Jurkat, Clone E6-1 (cell line): ENCODE measurements at regions not wholly inside any gene's neighbourhood (a gene's known extent, or its start where the extent isn't known, plus 50 kb on each side); places are given as distances from the start of the nearest gene placed in this dataset.

ENCODE experiments used
- DNase-seq: peaks from one replicate; pipeline ENCODE4 v3.0.0-alpha.2; 2011; ENCODE audit warnings: low read depth, low spot score
- H3K4me3 ChIP-seq: 2 replicates; pipeline ENCODE4 v1.5.1; 2011; ENCODE audit warnings: mild to moderate bottlenecking, low read length, control low read depth, moderate library complexity

DNA sequence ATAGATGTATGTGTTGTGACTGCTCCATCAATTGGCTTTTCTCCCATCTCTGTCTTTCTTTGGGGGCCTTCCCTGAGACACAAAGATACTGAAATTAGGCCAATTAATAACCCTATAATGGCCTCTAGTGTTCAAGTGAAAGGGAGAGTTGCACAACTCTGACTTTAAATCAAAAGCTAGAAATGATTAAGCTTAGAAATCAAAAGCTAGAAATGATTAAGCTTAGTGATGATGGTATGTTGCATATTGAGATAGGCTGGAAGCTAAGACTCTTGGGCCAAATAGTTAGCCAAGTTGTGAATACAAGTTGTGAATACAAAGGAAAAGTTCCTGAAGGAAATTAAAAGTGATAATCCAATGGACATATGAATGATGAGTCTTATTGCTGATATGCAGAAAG is 452.9 kb upstream of the AGA start:
- DNase-seq, result no peak
- H3K4me3 ChIP-seq, result no peak overlapping the region

DNA sequence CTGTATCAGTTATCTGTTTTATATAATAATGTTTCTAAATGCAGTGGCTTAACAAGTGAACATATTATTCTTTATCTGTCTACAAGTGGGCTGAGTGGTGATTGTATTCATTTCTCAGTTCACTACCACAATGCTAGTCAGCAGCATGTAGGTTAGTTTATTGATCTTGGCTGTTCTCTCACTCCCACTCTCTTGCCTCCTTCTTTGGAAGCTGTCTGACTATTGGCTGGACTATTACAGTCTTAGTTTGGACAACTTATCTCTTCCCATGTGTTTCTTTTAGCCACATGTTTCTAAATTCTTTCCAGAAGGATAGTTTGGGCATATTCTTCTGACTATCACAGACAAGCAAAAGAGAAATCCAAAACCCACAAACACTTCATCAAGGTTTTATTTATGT is 459.5 kb upstream of the AGA start:
- H3K4me3 ChIP-seq, result no peak overlapping the region
- no peak for DNase-seq

DNA sequence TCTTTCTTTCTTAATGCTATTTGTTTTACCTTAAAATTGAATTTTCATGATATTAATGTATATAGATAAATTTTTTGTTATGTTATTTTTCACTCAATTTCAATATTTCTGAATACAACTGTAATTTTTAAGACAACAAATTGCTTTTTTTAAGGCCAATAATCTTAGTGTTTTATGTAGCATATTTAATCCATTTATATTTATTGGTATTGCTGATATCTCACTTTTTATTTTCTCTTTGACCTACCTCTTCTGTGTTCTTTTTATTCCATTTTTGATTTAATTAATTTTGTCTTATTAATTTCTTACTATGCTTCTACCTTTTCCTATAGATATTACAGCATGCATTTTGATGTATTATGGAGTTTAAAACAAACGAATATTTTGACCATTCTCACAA is 460.1 kb upstream of the AGA start:
- DNase-seq, result no peak
- no peak overlapping the region for H3K4me3 ChIP-seq

DNA sequence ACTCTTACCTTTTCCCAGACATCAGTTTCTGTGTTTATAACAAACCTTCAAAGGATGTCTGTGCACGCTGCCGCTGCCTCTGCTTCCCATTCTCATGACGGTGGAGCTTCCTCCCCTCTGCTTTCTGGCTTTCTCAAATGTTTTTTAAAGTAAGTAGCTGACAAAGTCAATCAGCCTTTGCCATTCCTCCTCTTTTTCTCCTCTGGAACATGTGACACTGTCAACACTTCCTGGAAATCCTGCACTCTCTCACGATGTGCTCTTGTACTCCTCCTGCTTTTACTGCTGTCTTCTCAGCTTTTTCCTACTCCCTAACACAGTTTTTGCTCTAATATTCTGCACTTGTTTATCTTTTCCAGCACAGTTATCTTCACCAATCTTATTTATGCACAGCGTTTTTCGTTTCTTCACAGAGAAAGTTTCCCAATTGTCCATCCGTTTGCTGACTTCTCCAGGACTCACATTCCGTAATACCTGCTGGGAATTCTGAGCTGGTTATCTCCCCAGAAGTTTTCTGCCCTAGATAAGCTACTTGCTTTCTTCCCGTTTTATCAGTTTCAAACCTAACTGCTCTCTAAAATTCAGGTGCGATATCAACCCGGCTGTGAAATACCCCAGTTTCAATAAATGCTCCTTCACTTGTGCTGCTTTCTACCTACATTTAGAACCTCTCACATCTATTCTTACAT is 465.6 kb upstream of the AGA start:
- DNase-seq, result no peak

DNA sequence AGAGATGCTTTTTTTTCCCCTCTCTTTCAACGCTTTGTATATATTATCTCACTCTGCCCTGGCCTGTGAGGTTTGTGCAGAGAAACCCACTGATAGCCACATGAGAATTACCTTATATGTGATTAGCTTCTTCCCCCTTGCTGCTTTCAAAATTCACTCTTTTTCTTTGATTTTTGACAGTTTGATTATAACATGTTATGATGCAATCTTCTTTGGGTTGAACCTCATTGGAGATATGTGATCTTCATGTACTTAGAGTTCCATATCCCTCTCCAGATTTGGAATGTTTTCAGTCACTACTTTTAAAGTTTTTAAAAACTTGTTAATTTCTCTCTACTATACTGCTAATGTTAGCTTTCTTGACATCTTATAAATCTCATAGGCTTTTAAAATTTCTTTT is 479.5 kb upstream of the AGA start:
- DNase-seq, result no peak

More for the DNA sequence above, 465.6 kb upstream of the AGA start:
- H3K4me3 ChIP-seq, result no peak overlapping the region

DNA sequence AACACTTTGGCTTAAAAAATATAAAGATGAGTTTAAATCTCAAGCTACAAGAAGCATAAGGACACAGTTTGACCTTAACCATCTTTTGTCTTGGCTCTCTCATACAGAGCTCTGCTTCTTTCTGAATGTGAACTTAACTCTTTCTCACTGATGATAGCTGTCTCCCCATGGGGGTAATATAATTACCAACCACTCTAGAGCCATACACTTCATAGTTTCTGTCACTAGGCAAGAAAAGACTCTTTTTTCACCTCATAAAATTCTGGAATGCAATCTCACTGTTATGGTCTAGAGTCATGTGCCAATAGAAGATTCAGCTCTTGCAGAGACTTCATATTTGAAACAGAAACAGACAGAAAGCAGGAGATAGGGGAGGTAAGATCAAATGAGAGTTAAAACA is 481.7 kb upstream of the AGA start:
- H3K4me3 ChIP-seq, result no peak overlapping the region
- DNase-seq, result no peak

More for the DNA sequence above, 479.5 kb upstream of the AGA start:
- no peak overlapping the region for H3K4me3 ChIP-seq

DNA sequence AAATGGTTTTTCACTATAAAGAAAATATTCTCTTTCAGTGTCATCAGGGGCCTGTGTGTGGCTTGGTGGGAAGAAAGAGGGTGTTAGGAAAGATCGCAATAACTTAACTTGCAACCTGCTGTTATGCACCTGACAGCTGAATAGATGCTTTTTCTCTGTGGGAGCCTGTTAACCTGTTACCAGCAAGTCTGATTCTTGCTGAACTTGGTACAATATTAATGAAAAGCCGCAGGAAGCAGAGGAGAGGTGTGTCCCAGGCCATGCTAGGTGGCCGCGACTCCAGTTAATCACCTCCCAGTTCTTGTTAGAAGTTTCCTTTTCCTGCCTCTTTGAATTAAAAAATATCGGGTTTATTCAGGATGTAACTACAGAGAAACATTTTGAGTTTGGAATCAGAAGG is 494.8 kb upstream of the AGA start:
- no peak for DNase-seq
- H3K4me3 ChIP-seq, result no peak overlapping the region

DNA sequence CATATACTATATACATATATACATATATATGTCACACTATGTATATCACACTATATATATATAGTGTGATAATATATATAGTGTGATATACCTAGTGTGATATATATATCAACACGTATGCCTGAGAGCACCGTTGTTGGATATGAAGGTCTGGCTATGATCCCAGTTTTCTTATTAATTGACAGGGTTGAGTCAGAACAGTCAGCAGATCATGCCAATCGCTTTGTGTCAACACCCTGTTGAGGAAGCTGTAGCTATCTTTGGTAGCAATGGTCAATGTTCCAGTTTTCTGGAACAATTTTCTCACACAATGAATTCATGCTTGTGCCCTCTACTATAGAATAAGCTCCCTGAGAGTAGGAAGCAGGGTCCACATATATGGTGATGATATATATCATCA is 496.0 kb upstream of the AGA start:
- DNase-seq, result no peak
- no peak overlapping the region for H3K4me3 ChIP-seq

DNA sequence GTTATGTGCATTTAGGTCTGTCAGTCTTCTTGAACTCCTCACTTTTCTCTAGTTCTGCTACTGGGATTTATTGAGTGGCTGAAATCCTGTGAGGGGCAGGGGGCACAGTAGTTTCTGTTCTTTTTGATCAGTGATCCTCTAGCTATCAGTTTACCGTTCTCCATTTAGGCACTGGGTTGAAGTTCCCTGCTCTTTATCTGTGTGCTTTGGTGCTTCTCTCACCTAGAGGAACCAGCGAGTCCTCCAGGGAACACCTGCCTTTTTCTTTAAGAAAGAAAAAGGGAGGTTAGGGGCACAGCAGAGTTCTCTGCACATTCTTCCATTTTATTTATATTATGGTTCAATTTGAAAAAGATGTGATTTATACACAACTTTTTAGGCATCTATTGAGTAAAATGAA is 503.0 kb upstream of the AGA start:
- DNase-seq, result no peak
- no peak overlapping the region for H3K4me3 ChIP-seq

DNA sequence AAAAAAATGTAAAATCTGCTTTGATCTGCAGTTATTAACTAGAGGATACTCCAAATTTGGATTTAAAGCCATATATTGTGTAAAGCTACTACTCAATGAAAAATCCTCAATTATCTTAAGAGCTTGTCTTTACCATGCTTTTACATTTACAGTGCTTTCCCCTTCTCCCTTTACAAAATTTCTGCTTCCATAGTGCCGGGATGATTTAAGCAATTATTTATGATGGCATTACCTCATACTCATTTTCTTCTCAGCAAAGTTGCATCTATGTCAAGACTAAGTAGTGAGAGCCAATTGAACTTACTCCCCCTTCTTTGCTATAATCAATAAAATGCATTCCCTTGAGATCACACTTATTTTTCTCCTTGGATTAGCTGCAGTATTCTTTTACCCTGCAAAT is 505.4 kb upstream of the AGA start:
- no peak for DNase-seq
- no peak overlapping the region for H3K4me3 ChIP-seq

DNA sequence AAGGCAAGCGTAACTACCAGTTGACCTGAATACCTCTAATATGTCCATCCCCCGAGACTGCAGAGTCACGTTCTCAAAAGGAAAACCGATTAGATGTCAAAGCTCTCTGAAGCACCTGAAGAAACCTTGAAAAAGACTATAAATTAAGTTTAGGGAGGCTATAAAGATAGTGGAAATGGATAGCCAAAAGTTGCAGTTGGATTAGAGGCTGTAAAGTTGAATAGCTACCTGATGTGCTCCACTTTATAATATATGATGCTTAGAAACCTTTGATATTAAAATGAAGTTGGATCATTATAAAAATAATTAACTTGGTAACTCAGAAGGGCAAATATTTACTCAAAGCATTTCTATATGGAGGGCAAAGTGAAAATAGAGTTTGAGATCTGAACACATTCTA is 506.6 kb upstream of the AGA start:
- H3K4me3 ChIP-seq, result no peak overlapping the region
- DNase-seq, result no peak

DNA sequence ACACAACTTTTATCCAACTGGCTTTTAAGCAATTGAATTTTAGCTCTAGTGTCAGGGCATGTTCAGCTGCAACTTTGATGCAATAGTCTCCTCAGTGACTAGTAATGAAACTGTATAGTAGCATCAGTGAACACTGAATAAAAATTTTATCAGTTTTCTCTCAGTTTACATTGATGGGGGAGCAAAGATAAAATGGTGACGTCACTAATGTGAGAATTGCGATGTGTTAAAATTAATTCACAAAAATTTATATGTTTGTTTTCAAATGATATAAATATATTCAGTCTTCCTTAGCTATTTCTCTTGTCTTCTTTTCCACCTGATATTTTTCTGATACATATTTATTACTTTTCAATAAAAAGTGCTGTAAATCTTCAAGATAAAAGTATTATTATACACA is 508.8 kb upstream of the AGA start:
- DNase-seq, result no peak
- H3K4me3 ChIP-seq, result no peak overlapping the region

DNA sequence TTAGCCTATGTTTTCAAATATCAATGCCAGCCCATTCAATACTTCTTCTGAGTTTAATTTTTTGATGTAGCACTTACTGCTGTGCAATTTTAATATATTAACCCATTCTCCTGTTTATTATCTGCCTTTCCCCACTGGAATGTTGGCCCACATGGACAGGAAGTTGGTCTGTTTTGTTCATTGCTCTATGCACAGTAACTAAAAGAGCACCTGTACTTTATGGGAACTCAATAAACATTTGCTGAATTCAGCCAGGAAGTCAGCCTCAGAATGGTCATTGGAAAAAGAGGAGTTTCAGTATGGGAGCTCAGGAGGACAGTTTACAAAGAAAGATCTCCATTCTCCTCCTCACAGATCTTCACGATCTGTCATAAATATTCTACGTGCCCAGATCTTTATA is 510.5 kb upstream of the AGA start:
- H3K4me3 ChIP-seq, result no peak overlapping the region
- DNase-seq, result no peak

DNA sequence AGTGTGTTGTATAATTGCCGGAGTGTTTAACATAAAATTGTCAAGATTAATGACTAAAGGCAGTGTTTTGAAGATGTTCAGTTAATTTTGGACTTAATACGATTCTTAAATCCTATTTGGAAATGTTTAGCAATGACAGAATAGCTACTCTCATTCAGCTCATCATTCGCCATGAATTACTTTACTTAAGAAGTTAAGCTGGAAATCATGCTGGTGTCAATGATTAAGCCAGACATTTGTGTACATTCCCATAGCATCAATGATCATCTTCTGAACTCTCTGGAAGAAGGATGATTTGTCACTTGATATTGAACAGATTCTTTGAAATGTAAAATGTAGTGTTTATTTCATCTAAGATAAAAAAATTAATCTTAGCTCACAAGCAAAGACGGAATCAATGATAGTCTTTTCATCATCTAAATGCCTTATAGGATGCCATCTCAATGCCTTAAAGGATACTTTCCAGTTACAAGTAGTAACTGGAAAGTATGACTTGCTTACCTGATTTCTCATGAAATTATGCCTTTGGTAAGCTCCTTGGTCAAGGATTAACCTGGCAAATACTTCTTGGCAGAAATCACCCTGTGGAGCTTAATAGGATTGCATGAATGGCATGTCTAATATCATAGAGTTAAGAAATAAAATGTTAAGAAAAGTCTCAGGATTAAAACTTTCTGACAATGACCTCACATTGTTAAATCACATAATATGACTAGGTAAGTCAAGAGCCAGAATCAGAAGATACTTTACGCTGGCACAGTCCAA is 515.5 kb upstream of the AGA start:
- DNase-seq, result no peak
- no peak overlapping the region for H3K4me3 ChIP-seq

DNA sequence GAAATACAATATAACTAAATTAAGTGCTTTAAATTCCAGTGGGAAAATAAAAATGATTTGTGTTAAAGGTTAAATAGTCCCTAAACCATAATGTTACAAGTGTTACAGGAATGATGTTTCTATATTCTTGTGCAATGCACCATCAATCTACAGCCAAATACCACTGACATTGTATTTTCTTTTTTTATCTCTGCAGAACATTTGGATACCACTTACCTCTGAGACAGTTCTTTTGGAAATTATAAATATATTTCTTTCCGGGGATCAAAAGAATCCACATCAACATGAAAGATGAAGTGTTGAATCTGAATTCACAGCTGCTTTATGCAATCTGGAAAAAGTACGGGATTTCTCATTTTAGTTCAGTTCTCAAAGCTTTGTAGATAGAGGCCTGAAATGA is 518.3 kb upstream of the AGA start:
- DNase-seq, result no peak
- no peak overlapping the region for H3K4me3 ChIP-seq

DNA sequence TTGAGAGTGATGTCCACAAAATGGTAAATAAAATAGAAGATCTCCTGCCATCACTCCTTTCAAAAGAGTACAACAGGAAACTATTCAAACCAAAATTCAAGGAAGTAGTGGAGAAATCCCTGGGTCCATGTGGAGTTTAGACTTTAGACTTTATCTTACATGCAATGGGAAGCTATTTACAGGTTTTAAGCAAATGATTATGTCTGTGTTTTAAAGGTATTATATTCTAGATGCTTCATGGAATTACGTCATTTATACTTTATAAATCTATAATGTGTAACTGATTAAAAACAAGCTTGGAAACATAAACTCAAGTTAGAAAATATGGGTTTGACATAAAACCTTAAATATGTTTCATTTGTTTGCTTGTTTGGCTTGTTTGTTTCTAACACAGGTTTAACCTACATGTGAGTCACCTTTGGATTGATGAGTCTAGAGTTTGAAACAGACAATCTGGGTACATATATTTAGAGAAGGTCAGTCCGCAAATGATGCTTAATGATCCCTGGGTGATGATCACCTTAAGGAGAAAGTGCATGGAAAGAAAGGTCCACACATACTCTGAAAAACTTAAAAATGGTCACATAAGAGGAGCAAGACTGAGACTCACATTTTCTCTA is 519.6 kb upstream of the AGA start:
- H3K4me3 ChIP-seq, result no peak overlapping the region
- DNase-seq, result no peak

DNA sequence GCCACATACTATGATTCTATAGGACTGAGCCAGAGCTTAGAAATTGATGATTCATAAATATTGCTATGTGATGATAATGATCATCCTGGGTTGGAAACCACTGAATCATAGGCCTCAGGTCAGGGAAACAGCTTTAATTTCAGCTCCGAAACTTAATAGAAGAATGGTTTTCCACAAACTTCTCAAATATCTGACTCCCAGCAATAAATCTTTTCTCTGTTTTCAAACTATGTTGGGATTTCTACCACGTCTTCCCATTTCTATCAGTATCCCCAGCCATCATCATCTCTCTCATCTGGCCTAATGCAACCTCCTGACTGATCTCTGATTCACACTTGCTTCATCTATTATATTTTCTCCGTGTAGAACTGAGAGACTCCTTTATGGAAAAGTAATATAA is 521.8 kb upstream of the AGA start:
- H3K4me3 ChIP-seq, result no peak overlapping the region
- DNase-seq, result no peak

DNA sequence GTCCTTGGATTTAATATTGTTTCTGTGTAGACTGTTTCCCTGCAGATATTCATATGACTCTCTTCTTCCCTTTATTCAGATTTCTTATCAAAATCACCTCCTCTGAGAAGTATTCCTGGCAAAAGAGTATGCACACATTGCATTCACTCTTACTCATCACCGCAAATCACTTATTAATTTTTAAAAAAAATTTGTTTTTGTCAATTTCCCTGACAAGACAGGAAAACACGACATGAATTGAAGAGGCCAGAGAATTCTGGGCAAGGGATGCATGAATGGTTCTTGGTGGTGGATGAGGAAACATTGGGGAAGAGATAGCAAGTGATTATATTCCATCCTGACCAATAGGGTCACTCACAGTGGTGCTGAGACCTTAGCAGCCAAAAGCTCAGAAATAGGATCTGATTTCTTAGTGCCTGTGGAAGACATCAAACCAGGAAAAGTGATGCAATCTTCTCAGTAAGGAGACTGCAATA is 522.5 kb upstream of the AGA start:
- no peak overlapping the region for H3K4me3 ChIP-seq
- DNase-seq, result no peak

DNA sequence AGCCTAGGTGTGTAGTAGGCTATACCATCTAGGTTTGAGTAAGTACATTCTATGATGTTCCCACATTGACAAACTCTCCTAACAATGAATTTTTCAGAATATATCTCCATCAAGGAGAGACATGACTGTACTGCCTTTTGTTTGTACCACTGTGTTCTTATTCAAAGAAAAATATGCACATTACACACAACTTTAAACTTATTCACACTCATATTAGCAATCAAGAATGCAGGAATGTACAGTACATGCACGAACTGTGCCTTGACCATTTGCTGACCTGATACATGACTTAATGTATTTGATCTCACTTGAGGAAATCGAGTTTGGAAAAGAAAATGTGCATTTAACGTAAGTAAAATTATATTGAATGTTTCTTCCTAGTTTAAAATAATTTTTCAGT is 525.1 kb upstream of the AGA start:
- no peak overlapping the region for H3K4me3 ChIP-seq
- DNase-seq, result no peak

DNA sequence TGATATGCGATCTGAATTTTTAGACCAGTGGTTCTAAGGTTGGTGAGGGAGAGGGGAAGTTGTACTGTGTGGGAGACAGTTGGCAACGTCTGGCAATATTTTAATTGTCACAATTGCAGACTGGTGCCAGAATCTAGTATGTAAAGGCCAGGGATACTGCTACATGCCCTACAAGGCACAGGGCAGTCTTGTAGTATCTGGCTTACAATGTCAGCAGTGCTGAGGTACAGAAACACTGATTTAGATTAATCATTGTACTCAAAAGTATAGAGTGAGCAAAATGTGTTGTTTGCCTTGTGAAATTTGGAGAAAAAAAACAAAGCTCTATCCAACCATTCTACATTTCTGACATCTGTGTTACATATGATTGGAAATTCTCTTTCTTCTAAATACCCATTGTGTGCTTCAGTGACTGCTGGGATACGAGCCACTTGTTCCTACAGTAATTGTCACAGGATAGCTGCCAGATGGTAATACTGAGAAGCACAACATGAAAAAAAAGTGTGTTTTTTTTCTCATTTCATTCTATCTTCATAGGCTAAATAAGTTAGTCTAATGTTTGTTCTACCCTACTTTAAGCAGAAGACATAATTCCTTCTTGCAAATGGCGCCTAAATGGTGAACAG is 526.7 kb upstream of the AGA start:
- DNase-seq, result no peak
- no peak overlapping the region for H3K4me3 ChIP-seq
